ENCODE measurements at regions not wholly inside any gene's neighbourhood (a gene's known extent, or its start where the extent isn't known, plus 50 kb on each side); places are given as distances from the start of the nearest gene placed in this dataset.
A peak's percentile ranks its signal among the peaks of the same experiment; 100 is the strongest.

GRCh38 chr5:90191352-90192045 is 218.1 kb downstream of the CETN3 start:
- no peak for DNase-seq (ENCODE audit: low spot score)

GRCh38 chr5:90185897-90186468 is 223.6 kb downstream of the CETN3 start:
- DNase-seq (ENCODE audit: low spot score) = no peak

DNA sequence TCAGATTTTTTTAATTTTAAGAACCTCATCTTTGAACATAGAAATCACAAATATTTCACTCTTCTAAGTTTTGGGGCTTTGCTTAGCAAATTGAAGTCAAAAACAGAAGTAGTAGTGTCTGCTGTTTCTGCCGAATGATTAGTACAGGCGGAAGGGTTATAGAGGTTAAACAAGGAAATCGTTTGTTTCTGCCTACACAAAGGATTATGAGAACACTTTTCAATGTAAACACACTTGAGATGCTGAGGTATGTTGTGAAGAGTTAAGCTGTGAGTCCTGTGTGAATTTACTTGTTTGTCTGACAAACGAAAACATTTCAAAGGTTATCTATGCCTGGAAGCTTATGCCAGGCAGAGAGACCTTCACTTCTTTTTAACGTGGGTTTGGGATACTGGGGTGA is 224.8 kb downstream of the CETN3 start:
- DNase-seq (ENCODE audit: low spot score) = no peak

DNA sequence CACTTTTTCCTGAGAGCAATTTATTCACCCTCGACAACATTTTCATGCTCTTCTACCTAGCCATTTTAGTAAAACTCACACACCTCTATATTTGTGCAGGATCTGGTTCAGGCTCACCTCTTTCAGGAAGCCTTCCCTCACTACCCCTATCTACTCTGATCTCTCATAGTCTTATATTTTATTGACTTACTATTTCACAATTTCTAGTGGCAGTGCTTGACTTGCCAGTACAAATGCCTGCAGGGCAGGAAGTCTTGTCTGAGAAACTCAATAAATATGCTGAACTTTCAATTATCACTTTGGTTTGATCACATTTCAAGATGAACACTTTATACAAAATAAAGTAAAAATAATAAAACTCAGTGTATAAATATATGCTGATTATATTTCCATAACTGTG is 226.8 kb downstream of the CETN3 start:
- no peak for DNase-seq (ENCODE audit: low spot score)

GRCh38 chr5:90174236-90174635 is 235.3 kb downstream of the CETN3 start:
- DNase-seq (ENCODE audit: low spot score) = no peak

GRCh38 chr5:90173299-90174030 is 236.1 kb downstream of the CETN3 start:
- DNase-seq (ENCODE audit: low spot score) = no peak

GRCh38 chr5:90171466-90171865 is 238.1 kb downstream of the CETN3 start:
- no peak for DNase-seq (ENCODE audit: low spot score)

GRCh38 chr5:90170261-90170660 is 239.3 kb downstream of the CETN3 start:
- no peak for DNase-seq (ENCODE audit: low spot score)

DNA sequence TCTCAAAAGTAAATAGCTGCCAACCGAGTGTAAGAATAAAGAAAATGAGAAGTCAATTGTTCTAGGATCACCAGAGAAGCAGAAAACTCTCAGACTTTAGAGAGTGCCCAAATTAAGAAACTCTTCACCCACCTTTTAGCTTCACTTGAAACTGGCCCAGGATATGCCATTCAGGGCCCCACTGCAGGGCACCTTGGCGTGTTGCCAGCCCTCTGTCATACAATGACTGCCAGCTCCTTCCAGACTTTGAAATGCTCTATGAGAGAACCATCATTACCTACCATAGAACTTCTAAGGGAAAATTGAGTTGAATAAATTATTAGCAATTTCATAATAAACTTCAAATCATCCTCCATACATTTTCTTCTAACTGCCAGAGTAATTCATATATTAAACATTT is 240.5 kb downstream of the CETN3 start:
- DNase-seq (ENCODE audit: low spot score) = no peak

- no peak for DNase-seq (ENCODE audit: low spot score)
These were observed 241.2 kb downstream of the CETN3 start for GRCh38 chr5:90168399-90168798.

DNA sequence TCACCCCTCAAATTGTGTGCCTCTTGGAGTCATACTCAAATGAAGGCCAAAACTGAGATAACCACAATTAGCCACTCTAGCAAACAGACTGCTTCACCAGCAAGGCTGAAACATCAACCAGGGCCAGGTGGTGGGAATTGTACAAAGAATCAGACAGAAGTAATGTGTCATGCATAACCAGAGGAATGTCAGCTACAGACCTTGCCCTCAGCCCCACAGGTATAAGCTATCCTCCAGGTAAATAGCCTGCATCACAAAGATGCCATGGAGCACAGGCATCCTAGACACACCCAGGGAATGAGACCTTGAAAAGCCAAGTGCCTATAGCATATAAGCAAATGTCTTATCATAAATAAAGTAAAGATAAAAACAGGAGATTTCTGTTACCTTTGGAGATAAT is 242.7 kb downstream of the CETN3 start:
- DNase-seq (ENCODE audit: low spot score) = no peak

GRCh38 chr5:90162324-90162723 is 247.2 kb downstream of the CETN3 start:
- no peak for DNase-seq (ENCODE audit: low spot score)

GRCh38 chr5:90161414-90161813 is 248.1 kb downstream of the CETN3 start:
- DNase-seq (ENCODE audit: low spot score) = peak; percentile 14

GRCh38 chr5:90158131-90158530 is 251.4 kb downstream of the CETN3 start:
- no peak for DNase-seq (ENCODE audit: low spot score)

DNA sequence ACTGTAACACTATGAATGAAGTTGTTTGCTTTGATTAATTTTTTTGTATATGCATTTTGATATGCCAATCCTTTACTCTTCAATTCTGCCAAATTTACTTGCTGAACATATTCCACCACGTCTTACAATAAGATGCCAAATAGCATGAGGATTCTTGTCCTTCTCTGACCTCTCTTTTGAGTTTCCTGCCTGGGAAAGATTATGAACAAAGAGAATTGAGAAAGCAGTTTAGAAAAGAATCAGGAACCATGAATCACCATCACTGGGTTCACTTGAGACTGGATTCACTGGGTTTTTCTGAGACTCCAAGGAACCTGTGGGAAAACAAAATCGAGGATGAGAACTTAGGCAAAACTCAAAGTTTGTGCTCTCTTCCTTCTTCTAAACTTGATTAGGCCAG is 256.5 kb downstream of the CETN3 start:
- DNase-seq (ENCODE audit: low spot score) = no peak

DNA sequence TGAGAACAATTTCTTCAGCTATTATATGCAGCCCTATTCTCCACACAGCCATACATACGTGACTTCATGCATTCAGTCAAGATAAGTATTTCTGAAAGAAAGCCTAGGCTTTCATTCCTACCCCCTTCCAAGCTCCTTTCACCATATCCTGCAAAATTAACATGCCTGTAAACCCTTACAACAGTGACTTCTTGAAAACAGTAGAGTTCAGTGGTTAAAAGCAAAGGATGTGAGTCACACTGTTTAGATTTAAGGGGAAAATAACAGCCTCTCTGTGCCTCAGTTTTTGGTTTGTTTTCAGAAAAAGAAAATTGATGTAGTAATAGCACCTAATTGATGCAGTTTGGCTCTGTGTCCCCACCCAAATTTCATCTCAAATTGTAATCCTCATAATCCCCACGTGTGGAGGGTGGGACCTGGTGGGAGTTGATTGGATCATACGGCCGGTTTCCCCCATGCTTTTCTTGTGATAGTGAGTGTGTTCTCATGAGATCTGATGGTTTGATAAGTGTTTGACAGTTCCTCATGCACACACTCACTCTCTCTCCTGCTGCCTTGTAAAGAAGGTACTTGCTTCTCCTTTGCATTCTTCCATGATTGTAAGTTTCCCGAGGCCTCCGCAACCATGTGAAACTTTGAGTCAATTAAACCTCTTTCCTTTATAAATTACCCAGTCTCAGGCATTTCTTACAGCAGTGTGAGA is 264.8 kb downstream of the CETN3 start:
- DNase-seq (ENCODE audit: low spot score) = no peak

GRCh38 chr5:90142541-90142940 is 267.0 kb downstream of the CETN3 start:
- DNase-seq (ENCODE audit: low spot score) = no peak

GRCh38 chr5:90141984-90142383 is 267.6 kb downstream of the CETN3 start:
- DNase-seq (ENCODE audit: low spot score) = no peak

DNA sequence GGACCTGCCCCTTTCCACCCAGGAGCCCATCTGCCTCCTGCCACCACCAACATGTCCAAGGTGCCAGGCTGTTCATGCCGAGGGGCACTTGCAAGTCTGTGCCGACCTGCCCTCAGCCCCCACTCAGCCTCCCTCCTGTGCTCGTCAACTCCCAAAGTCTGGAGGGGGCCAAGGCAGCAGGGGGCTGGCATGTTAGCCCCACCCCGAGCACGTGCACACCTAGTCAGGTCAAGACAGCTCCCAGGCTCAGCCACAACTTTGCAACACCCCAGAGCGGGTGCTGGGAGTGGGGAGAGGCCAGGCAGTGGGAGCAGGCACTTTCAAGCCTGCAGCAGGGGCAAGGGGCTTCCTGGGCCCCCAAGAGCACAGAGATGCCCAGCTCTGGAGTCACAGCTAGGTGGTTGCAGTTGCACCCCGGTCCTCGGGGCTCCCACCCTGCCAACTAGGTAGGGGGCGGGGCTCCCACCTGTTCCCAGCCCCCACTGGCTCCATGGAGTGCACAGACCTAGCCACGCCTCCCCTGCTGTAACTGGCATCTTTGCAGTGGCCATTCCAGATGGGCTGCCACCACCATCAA is 272.5 kb downstream of the CETN3 start:
- no peak for DNase-seq (ENCODE audit: low spot score)

DNA sequence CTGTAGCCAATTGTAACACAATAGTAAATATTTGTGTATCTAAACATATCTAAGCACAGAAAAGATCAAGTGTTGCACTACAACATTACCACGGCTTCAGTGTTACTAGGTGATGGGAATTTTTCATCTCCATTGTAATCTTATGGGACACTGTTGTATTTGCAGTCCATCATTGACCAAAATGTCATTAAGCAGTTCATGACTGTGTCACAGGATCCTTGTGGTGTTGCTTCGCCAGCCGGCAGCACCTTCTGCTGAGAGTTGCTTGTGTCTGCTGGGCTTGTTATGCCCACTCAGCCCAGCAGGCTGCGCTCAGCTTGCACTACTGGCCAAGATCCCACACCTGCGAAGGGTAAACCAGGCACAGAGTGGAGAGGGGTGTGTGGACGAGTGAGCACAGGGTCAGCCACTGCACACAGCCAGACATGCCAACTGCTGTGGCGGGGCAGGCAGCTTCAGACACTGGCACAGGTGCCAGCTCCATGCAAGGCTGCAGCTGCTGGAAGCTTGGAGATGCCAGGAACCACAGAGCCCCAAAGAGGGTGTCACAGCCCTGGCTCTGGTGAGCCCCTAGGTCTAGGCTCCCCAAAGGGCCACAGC is 273.7 kb downstream of the CETN3 start:
- DNase-seq (ENCODE audit: low spot score) = no peak

DNA sequence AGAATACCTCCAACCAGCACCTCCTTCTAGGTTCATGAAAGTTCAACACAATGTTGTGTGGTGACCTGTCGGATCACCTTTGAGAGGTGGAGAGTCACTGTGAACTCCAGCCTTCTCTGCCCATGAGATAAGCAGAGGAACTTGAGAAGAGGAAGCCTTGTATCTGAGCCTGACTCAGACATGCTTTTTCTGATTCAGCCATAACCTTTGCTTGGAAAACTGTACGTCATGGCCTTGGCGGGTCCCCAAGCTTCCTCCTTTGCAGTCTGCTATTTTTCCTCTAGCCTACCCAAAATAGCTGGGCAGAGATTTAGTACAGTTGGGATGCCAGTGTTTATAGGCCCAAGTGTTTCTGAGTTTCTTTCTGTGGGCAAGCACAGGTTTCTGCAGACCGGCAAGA is 274.7 kb downstream of the CETN3 start:
- no peak for DNase-seq (ENCODE audit: low spot score)

DNA sequence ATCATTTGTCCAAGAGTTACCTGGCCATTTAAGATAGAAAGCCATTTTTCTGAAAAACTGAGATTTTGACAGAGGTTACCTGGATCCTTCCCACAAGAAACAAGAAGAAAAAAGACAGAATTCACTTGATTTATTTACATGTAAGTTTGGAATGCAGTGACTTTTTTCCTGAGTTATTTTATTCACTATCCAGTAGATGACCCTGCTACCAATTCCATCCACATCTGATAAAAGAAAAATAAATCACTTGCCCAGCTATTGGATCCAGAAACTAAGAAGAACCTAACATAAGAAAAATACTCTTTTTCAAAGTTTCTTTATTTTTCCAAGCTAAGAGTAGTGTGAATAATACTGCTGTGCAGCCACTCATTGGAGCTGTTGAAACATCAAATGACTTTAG is 275.2 kb downstream of the CETN3 start:
- no peak for DNase-seq (ENCODE audit: low spot score)

Measured in AG08395 (cell line).